HG03439 (cell line): ENCODE measurements at regions not wholly inside any gene's neighbourhood (a gene's known extent, or its start where the extent isn't known, plus 50 kb on each side); places are given as distances from the start of the nearest gene placed in this dataset.
"Not testable (repeated sequence)": the region's sequence is repeated elsewhere in the genome, so short reads cannot be mapped to it uniquely, and the experiment has no call there.

Experiments
- ATAC-seq: cut with Tn5 transposase; IDR thresholded peaks from one replicate; pipeline ENCODE4 v1.9.1; 2021; ENCODE audit warnings: mild to moderate bottlenecking, moderate library complexity; ENCODE audit not compliant: unreplicated experiment

DNA sequence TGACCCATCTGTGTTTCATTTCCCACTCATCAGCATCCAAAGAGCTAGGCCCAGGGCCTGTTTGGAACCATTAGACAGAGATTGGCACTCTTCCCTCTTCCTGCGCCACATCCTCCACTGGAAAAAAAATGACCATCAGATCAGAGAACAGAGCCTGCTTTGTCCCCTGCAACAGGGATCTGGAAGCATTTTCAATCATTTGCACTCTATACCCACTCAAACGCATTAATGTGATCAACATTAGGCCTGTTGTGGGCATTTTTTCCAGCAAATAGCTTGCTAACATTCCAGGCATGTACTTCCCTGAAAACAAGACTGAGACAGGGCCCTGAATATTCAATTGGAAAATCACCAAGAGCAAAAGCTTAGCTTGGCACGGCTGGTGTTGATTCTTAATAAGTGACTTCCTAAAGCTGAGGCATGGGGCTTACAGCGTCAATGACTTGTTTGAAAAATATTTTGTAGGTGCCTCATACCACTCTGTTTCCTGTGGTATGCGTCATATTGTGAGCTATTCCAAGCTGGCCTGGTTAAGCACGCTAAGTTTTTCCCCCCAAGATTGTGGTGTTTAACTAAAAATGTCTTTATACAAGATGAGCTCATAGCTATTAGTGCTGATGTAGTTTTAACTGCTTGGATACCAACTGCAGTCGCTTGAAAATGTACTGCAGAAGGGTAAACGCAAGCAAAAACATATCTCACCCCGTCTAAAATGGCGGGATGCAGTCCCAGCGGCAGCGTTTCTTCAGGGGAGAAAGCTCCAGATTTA lies 404.4 kb downstream of the SPRY2 start:
- ATAC-seq: no peak

DNA sequence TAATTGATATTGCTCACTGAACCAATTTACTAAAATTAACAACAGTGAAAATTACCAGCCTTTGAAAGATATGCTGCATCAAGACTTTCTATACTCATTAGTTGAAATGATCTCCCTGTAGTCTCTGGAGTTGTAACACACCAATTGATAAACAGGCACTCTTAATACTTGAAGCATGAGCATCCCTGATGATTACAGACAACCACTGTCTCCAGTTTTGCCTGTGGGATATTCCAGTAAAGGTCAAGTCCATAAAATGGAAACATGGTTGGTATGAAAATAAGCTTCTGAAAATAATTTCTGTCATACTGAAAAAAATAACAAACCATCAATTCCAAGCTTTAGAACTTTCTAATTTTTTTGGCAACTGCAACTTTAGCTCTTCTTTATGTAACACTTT lies 405.8 kb downstream of the SPRY2 start:
- ATAC-seq: no peak

DNA sequence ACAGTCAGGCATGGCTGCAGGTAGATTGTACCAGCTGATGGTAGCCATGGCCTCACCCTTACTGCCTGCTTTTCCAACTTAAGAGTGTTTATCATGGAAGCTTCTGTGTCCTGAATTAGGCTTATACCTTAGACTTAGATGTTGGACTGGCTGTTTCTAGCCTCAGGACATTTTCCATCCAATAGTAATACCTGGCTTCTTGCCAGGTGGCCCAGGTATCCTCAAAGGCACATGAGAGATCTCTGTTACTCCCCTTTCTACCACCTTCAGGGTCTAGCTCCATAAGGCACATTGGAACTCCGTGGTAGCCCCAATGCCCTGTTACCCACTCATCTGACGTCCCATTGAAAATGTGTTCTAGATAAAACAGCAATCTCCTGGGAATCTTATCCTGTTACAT lies 407.5 kb downstream of the SPRY2 start:
- ATAC-seq: no peak

DNA sequence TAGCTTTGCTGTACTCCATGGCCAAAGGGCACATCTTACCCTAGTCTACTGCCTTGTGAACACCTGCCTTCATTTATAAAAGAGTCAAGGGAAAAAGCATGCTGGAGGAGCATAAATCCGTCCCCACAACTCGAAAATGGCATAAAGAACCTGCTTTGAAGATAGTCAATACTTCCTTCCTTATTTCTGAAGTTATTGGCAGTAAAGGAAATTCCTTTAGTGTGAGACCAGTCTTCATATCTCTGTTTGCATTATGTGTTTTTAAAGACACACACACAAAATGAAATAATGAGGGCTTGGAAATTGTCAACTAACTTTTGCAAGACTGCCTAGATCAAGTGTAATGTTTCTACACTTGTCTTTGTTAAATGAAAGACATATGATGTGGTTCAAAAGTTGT lies 408.4 kb downstream of the SPRY2 start:
- no peak for ATAC-seq

DNA sequence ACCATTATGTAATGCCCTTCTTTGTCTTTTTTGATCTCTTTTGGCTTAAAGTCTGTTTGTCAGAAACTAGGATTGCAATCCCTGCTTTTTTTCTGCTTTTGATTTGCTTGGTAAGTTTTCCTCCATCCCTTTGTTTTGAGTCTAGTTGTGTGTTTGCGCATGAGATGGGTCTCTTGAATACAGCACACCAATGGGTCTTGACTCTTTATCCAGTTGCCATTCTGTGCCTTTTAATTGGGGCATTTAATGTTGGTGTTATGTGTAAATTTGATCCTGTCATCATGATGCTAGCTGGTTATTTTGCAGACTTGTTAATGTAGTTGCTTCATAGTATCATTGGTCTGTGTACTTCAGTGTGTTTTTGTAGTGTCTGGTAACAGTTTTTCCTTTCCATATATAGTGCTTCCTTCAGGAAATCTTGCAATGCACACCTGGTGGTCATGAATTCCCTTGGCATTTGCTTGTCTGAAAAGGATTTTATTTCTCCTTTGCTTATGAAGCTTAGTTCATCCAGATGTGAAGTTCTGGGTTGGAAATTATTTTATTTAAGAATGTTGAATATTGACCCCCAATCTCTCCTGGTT lies 416.9 kb downstream of the SPRY2 start:
- ATAC-seq: not testable (repeated sequence)

DNA sequence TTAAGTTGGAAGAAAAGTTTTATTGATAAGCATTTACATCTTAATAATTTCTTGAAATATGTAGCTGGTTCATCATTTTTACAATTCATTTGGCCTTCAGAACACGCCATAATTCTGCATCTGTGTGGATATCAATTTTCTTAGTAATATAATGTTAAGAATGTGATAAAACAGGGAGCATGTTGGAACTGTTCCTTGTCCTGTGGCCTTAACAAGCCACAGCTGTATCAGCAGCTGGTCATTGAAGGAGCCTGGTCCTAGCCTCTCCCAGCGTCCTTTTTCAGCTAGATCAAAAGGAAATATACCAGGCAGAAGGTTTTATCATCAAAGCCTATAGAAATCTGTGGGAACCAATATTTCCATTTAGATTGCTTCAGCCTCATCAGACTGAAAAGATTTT lies 421.8 kb downstream of the SPRY2 start:
- no peak for ATAC-seq

DNA sequence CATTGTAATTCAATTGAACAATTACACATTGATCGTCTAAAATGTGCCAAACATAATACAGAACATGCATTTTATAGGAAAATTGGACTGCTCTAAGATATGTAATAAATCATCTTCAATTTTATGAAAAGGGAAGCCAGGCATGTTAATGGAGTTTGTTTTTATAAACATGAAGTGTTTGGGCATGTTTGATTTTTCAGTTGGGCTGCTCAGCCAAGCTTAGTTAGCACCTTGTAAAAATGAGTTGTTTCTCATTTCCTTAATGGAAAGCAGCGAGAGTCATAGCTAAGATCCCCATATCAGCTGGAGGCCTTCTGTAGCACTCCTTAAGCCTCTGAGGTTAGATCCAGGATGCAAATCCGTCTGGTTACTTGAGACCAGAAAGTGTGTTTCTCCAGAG lies 422.3 kb downstream of the SPRY2 start:
- no peak for ATAC-seq

DNA sequence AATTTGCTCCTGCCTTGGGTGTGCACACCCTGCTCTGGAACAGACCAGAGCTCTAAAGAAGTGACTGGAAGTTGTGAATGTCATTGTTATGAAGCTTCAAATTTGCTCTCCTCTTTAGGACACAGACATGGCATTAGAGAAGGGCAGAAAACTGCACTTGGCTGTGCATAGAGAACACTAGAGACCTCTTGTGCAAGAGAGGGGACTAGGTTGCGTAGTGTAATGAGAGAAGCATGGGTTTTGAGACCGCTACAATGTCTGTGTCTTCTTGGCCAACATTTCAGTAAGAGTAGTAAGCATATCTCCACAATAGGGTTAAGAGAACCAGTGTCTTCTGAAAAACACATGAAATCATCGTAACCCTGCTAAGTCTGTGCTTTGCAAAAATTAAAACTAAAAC lies 423.3 kb downstream of the SPRY2 start:
- no peak for ATAC-seq

DNA sequence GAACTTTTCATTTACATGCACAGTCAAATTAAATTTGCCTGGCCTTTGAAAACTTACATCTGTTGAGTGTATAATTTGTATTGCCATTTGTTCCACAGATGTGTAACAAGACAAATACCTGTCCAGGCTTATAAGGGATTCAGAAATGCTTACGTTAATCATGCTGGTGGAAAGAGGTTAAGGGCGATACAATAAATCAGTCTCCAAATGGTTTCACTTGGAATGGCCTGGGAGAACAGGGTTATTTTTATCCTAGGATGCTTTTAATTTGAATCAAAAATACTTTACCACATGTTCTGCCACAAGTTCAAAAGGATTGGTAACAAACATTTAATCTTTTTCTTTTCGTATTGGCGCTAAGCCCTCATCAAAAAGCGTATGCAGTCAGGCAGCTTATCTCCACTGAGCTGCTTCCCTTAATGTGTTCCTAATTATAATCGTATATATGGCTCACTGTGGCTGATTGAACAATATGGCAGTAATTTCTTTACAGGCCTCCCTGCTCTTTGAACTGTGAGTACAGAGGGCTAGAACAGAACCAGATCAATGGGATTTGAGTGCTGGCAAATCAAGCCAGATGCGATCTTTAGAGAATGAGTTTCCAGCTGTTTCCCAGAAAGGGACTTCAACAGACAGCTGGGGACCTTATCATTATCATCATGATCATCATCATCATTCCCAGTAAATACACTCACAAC lies 425.7 kb downstream of the SPRY2 start:
- ATAC-seq: no peak

DNA sequence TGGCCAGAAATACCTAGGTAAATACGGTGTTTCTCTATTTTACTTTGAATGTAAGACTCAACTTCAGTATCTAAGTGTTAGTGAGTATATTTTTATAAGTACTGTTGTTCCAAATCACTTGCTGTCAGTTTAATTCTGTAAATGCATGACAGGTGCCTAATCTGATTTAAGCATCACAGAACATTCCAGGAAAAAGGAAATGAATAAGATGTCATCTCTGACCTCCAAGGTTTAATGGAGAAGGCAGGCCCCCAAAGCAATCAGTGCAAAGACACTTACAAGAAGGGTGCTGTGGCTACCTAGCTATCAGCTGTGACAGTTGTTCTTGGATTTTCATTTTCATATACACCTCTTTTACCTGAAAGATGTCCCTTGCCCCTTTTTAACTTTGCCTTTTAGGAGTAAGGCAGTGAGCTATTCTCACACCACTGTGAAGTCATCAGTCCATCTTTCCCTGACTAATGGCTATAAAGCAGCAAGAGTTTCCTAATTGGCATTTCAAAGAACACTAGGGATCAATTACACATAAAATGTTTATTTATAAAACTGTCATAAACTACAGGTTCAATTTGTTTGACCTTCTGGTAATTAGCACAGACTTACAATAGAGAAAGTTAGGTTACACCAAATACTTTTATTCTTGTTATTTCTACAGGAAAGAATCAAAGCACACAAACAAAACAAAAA lies 427.6 kb downstream of the SPRY2 start:
- no peak for ATAC-seq

DNA sequence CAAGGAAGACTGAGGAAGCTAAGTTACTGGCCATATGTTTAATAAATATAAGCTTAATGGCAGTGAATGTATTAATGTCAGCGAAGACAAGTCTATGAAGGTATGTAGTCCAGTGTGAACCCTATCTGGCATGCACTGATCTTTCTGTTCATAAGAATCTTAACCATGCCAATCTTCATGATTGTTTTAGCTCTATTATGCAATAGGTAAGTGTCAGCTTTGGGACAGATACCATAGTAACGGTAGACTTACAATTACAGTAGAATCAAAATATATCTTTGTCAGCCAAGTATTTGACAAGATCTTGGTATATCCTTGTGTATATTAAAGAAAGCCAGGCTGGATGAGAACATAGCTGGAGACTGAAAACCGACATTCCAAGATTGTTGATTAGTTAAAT lies 428.5 kb downstream of the SPRY2 start:
- no peak for ATAC-seq

DNA sequence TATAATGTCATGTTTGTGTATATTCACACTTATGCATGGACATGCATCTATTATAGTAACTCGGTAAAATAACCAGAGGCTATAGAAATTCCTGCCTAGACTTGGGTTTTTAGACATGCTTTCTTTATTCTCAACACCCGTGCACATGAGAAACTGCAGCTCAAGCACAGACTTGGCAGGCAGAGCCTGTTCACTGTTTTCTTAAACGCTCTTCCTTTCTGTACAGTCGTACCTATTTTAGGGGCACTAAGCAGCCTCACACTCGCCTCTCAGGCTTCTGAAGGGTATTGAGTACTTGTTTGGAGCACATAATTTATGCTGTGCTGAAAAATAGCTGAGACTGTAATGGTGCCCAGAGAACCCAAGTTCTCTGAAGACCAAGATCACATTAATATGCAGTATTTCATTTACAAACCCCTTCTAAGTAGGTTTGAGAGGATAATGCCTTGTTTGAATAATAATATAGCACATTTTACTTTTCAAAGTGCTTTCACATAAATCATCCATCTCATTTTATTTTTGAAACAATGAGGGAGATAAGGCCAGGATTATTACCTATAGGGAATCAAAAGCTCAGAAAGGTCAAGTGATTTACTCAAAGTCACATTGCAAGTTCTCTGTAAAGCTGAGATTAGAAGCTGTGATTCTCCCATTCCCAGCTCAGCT lies 429.9 kb downstream of the SPRY2 start:
- no peak for ATAC-seq

DNA sequence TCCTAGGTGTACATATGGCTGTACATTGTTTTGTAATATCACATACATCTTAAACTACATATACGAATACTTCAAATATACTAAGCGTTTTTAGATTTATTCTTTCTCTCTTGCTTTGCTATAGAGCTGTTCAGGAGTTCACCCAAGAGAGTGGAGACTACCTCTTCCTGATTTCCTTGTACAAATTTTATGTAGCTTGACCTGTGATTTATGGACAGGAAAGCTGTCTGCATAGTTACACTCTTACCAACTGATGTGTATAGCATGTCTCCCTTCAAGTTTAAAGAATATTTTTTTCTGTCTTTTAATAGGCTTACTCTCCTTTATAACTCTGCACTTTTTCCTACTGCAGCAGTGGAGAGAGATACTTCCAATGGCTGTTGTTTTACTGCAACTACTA lies 428.7 kb downstream of the NDFIP2 start:
- ATAC-seq: no peak

DNA sequence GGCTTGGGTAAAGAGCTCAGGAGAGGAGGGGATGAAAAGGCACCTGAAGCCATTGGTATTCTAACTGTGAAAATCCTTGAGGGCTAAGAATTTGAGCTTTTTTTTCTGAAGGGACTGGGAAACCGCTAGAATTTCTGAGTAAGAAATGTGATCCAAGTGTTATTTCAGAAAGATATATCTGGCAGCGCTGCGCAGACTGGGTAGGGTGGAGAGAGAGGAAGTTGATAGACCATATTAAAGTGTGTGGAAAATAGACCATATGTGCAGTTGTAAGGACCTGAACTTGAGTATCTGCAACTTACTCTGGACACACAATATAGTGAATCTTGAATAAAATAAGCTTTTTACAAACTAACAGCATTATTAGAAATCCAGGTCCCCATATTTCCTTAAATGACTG lies 427.4 kb downstream of the NDFIP2 start:
- no peak for ATAC-seq

DNA sequence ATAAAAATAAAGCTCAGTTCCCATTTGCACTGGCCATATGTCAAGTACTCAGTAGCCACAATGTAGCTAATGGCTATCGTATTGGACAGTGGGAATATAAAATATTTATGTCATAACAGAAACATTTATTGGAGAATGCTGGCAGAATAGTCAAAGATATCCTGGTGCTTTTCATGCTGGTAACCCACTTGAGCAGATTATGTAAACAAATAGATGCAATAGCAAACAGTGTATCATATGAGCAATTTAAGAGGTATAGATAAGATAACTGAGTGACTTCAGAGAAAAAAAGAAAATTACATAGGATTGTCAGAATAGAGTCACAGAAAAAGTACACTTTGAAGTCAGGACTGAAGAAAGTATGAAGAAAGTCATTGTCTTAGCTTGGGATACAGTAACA lies 426.6 kb downstream of the NDFIP2 start:
- no peak for ATAC-seq

DNA sequence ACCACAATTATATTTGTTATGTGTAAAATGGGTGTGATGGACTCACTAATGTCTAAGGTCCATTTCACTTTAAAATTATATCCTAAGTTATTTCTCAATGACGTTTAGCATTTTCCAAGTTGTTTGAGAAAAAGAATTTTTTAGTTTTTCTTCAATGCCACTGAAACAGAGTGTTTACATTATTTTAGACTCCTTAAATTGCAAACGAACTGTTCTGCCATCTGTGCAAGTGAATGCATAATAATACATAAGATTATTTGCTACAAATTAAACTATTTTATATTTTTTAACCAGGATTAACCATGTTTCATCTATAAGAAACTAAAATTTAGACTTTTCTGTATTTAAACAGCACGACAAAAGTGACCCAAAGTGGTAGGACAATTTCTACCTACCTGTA lies 425.4 kb downstream of the NDFIP2 start:
- ATAC-seq: no peak

DNA sequence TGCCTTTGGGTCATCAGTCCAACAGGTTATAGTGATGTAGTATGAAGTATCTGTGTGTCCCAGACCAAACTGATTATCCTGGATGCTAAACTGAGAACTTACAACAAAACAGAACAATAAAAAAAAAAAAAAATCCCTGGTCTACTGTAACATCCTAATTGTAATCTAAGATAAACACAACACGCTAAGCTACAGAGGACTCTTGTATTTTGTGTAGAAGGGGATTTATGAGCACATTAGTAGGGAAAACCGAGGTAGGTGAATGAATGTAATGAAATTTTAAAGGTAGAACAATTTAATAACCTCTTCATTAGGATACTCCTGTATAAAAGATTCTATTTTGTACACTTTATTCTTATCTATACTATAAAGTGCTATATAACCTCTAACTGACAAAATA lies 424.1 kb downstream of the NDFIP2 start:
- ATAC-seq: no peak

DNA sequence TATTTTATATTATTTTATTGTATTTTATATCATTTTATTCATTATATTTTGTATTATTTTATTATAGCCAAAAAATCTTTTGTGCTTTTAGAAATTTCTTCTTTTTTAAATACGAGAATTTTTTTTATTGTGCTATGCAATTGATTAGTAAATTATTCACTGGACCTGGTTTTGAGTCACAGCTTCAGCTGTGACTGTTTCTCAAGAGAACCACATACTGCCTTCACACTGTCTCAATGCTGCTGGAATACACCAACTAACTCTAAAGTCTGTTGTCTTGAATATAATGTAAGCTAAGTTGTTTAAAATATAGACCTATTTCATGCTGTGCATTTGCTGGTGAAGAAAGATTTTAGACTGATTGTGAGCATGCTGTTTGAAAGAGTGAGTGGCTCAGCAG lies 423.6 kb downstream of the NDFIP2 start:
- no peak for ATAC-seq

DNA sequence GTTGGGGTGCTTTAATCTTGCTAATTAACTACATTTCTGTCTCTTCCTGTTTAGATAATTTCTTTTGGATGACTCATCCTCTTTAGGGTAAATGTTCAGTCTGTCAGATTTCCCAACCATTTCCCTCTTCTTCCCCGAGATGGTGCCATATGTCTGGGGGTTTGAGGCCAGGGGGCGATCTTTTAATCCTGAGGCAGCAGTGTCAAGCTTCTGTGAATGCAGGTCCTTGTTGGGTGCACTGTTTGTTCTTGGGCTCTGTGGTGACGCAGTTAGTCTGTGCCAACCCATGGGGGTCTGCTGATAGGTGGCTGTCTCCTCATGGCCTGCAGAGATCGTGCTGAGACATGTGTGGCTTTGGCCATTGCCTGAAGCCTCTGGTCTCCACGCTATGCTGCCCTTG lies 420.4 kb downstream of the NDFIP2 start:
- ATAC-seq: no peak

DNA sequence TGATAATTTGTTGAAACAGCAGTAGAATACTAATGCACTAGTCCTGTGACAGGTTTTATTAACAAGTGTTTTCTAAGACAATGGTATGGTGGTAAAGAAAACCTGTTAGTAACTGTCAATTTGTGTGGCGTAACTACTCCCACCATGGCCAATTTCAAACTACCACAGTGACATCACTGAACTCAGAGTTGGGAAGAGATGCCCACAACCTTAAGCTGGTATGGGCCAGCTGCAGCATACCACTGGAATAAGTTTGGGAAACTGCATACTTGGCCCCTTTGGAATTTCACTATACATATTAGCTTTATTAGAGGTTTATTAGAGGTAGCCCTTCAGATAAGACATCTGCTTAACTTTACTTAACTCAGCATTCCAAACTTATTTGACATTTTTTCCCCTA lies 419.4 kb downstream of the NDFIP2 start:
- no peak for ATAC-seq

DNA sequence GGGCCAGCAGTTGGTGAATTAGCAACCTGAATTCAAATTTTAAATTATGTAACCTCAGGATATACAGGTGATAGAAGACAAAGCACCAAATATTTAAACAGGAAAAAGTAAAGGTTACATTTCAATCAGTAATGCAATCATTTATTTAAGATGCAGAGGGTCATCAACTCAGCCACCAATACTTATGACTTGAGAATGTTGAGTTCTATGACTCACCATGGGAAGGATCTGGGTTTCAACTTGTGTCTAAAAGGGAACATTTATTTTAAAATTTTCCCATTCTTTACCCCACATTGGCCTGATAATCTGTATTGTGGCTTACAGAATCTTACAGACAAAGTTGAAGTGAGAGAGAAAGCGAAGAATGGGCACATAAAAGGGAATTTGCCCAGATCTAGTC lies 418.0 kb downstream of the NDFIP2 start:
- no peak for ATAC-seq
